ENCODE measurements at regions not wholly inside any gene's neighbourhood (a gene's known extent, or its start where the extent isn't known, plus 50 kb on each side); places are given as distances from the start of the nearest gene placed in this dataset.
"Not testable (repeated sequence)": the region's sequence is repeated elsewhere in the genome, so short reads cannot be mapped to it uniquely, and the experiment has no call there.

GRCh38 chr7:81831883-81832282, 62.0 kb upstream of the HGF start:
- DNase-seq = no peak

GRCh38 chr7:81829511-81829910, 59.7 kb upstream of the HGF start:
- DNase-seq = not testable (repeated sequence)

GRCh38 chr7:81822811-81823210, 53.0 kb upstream of the HGF start:
- DNase-seq = no peak

- DNase-seq = no peak
Measured at GRCh38 chr7:81819861-81820260, 50.0 kb upstream of the HGF start.
